DMS53 (cell line): ENCODE measurements at regions not wholly inside any gene's neighbourhood (a gene's known extent, or its start where the extent isn't known, plus 50 kb on each side); places are given as distances from the start of the nearest gene placed in this dataset.
"Not testable (repeated sequence)": the region's sequence is repeated elsewhere in the genome, so short reads cannot be mapped to it uniquely, and the experiment has no call there.

Source experiments
- DNase-seq: peaks from one replicate; lab custom pipeline; 2025; lab: John Stamatoyannopoulos, UW

GRCh38 chr7:113593455-113593854 is 325.4 kb downstream of the PPP1R3A start:
- not testable (repeated sequence) for DNase-seq

GRCh38 chr7:113592924-113593323 is 325.9 kb downstream of the PPP1R3A start:
- DNase-seq, result not testable (repeated sequence)

GRCh38 chr7:113582471-113582870 is 336.3 kb downstream of the PPP1R3A start:
- DNase-seq, result no peak

GRCh38 chr7:113563257-113563656 is 355.6 kb downstream of the PPP1R3A start:
- not testable (repeated sequence) for DNase-seq

- DNase-seq, result no peak
These were observed 356.0 kb downstream of the PPP1R3A start for GRCh38 chr7:113562801-113563200.

- no peak for DNase-seq
These were observed 356.6 kb downstream of the PPP1R3A start for GRCh38 chr7:113562242-113562641.

GRCh38 chr7:113561446-113561845 is 357.4 kb downstream of the PPP1R3A start:
- no peak for DNase-seq

- DNase-seq, result no peak
These were observed 367.8 kb downstream of the PPP1R3A start for GRCh38 chr7:113550966-113551365.

GRCh38 chr7:113548561-113548960 is 370.2 kb downstream of the PPP1R3A start:
- DNase-seq, result no peak

GRCh38 chr7:113548137-113548536 is 370.7 kb downstream of the PPP1R3A start:
- no peak for DNase-seq

- DNase-seq, result no peak
These were observed 397.3 kb downstream of the PPP1R3A start for GRCh38 chr7:113521468-113521867.

- no peak for DNase-seq
These were observed 399.3 kb downstream of the PPP1R3A start for GRCh38 chr7:113519472-113519871.

- no peak for DNase-seq
These were observed 386.3 kb upstream of the SMIM30 start for GRCh38 chr7:113504691-113505090.

- no peak for DNase-seq
These were observed 385.8 kb upstream of the SMIM30 start for GRCh38 chr7:113504142-113504541.

- DNase-seq, result not testable (repeated sequence)
These were observed 378.2 kb upstream of the SMIM30 start for GRCh38 chr7:113496586-113496985.

GRCh38 chr7:113494797-113495566 is 376.6 kb upstream of the SMIM30 start:
- DNase-seq, result not testable (repeated sequence)

- peak; percentile 63 for DNase-seq
These were observed 373.0 kb upstream of the SMIM30 start for GRCh38 chr7:113491305-113491704.

- no peak for DNase-seq
These were observed 369.8 kb upstream of the SMIM30 start for GRCh38 chr7:113487925-113488731.

- no peak for DNase-seq
These were observed 368.2 kb upstream of the SMIM30 start for GRCh38 chr7:113486548-113486947.

GRCh38 chr7:113483657-113484056 is 365.3 kb upstream of the SMIM30 start:
- no peak for DNase-seq

- no peak for DNase-seq
These were observed 362.2 kb upstream of the SMIM30 start for GRCh38 chr7:113480537-113480936.

GRCh38 chr7:113464096-113464855 is 345.9 kb upstream of the SMIM30 start:
- DNase-seq, result no peak
